LNCaP clone FGC (cell line): ENCODE measurements at regions not wholly inside any gene's neighbourhood (a gene's known extent, or its start where the extent isn't known, plus 50 kb on each side); places are given as distances from the start of the nearest gene placed in this dataset.
"Not testable (repeated sequence)": the region's sequence is repeated elsewhere in the genome, so short reads cannot be mapped to it uniquely, and the experiment has no call there.

Experiments used
- DNase-seq: peaks from one replicate; pipeline ENCODE4 v3.0.0-alpha.2; 2011; ENCODE audit warnings: low read depth
- H3K4me3 ChIP-seq: 2 replicates; pipeline ENCODE4 v1.5.1; 2011; ENCODE audit warnings: mild to moderate bottlenecking, low read depth, low read length, control low read depth
- TF ChIP-seq, protein P1 (sequence below): IDR thresholded peaks from 2 replicates; pipeline ENCODE4 v1.5.1; 2012; ENCODE audit warnings: mild to moderate bottlenecking; ENCODE audit not compliant: control insufficient read depth, insufficient read depth; ENCODE audit errors: extremely low read depth

DNA sequence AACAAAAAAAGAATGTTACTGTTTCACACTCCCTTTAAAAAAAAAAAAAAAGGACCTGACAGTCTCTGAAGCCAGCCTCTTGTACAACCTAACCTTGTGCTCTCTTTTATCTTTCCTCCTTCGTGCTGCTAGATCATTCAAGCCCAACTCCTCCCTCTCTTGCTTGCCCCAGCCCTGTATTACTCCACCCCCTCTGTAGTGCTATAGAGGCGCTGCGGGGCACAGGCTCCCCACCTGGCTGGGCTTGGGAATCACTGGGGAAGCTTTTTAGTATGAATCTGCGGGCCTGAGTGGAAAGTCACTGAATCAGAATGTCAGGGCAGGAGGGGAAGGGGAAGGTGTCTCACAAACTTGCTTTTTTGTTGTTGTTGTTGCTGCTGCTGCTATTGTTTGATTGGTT lies 383.7 kb upstream of the CAMK1G start:
- TF ChIP-seq, protein P1, sequence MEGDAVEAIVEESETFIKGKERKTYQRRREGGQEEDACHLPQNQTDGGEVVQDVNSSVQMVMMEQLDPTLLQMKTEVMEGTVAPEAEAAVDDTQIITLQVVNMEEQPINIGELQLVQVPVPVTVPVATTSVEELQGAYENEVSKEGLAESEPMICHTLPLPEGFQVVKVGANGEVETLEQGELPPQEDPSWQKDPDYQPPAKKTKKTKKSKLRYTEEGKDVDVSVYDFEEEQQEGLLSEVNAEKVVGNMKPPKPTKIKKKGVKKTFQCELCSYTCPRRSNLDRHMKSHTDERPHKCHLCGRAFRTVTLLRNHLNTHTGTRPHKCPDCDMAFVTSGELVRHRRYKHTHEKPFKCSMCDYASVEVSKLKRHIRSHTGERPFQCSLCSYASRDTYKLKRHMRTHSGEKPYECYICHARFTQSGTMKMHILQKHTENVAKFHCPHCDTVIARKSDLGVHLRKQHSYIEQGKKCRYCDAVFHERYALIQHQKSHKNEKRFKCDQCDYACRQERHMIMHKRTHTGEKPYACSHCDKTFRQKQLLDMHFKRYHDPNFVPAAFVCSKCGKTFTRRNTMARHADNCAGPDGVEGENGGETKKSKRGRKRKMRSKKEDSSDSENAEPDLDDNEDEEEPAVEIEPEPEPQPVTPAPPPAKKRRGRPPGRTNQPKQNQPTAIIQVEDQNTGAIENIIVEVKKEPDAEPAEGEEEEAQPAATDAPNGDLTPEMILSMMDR = no peak
- H3K4me3 ChIP-seq = no peak overlapping the region
- no peak for DNase-seq

DNA sequence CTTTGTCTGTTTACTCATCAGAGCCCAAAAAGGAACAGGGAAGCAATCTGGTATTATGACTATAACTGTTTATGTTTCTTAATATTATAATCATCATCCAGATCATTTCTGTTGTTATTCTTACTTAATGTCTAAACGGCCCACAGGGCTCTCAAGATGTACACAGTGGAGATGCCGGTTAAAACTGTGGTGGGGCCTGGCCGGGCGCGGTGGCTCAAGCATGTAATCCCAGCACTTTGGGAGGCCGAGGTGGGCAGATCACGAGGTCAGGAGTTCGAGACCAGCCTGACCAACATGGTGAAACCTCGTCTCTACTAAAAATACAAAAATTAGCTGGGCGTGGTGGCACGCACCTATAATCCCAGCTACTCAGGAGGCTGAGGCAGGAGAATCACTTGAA lies 381.2 kb upstream of the CAMK1G start:
- not testable (repeated sequence) for DNase-seq, H3K4me3 ChIP-seq

DNA sequence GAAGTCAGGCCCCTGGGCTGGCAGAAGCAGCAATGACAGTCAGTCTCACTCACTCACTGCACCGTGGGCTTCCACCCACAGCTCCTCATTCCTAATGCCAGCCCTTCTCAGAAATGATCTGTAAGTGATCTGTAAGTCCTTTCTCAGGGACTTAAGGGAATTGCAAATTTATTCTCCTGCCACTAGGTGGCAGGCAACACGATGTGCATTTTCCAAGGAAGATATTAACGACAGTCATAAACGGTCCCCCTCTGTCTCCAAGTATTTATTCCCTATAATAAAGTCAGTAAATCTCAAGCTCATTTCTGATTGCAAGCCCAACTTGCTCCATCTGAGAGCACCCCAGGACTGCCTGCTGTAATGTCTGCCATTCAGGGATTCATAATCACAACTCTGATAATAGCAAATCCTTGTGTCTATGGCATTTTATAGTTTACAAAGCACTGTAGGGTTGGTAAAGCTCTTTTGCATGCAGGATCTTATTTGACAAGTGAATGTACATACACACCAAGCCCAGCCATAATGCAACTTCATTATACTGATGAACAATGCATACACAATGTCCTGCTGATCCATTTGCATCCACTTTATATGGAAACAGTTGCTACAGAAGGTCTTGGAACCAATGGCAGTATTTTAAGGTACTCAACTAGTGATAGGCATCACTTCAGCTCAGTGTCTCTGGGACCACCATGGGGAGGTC lies 380.5 kb upstream of the CAMK1G start:
- TF ChIP-seq, protein P1 = peak; percentile 86
- H3K4me3 ChIP-seq = no peak overlapping the region
- peak; percentile 25 for DNase-seq

DNA sequence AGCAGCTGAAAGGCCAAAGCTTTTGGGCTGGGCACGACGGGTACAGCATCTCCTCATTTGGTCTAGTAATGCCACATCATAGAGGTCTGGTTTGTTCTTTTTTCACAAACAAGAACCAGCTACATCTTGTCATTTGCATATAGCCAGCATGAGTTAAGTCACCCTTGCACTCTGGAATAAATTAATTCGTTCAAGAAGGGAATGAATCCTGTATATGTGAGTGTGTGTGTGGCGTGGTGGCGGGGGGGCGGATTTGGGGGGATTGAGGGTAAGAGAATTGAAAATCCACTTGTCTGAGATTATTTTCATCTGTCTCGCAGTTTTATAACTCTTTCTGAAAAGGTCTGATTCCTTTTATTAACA lies 380.0 kb upstream of the CAMK1G start:
- TF ChIP-seq, protein P1 = no peak

DNA sequence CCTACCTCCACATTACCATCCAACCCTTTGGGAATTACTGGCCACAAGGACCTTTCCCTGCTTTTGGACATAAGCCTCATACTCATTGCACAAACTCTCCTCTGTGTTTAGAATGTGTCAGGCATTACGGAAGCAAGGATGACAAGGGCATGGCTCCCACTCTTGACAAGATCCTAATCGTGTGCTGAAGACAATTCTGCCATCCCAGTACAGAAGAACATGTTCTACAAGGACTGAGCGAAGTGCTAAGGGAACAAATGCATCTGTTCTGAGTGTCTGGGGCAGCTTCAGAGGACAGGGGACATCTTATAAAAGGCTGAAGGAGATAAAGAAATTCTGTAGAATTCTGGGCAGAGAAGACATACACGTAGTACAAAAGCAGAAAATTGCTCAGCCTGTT lies 378.5 kb upstream of the CAMK1G start:
- H3K4me3 ChIP-seq = no peak overlapping the region
- no peak for DNase-seq
- TF ChIP-seq, protein P1 = no peak

More for the DNA sequence above, 380.0 kb upstream of the CAMK1G start:
- H3K4me3 ChIP-seq = no peak overlapping the region
- DNase-seq = no peak

DNA sequence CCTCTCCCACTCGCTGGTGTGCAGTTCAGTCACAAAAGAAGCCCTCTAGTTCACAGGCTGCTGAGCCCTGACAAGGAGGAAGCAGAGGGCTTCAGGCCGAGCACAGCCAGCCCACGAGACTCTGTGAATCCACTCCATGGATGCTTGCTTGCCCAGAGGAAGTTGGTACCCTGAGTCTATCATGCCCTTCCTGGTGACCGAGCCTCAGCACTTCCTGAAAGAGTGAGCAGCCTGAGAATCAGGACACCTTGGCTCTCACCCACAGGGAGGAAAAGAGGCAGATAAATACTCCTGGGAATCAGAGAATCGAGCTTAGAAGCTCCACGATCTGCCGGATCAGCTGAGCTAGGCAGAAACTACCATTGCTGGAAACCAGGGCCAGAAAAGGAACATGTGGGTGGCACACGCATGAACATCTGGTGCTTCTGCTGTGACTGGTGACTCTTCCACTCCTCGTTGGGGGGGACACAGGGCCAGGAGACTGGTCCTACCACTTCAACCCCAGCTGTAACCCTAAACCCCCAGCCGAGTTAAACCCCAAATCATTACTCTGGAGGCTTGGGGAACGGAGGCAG lies 376.3 kb upstream of the CAMK1G start:
- TF ChIP-seq, protein P1 = no peak
- no peak for DNase-seq
- no peak overlapping the region for H3K4me3 ChIP-seq

DNA sequence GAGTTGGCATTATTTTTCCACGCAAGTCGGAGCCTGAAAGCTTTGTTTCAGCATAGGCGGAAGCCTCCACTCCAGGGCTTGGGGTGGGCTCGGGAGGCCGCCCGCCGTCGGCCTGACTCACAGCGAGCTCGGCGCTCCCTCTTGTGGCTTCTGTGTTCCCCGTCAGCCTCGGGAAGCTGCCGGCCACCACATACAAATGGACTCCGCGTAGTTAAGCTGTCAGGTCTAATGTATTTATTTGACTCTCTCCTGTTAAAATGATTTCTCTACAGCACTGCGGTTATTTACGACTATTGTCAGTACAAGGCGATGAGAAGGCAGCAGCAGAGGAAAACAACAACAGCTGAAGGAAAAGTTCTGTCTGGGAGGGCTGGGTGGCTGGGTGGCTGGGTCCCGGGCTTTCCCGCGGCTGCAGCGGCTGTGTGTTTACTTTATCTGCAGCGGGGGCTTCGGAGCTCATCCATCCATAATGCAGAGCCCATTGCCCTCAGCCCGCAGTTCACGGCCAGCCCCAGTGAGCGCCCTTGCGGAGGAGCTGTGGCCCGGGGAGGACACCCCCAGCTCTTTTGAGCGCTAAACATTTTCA lies 375.7 kb upstream of the CAMK1G start:
- DNase-seq = no peak
- no peak overlapping the region for H3K4me3 ChIP-seq
- TF ChIP-seq, protein P1 = peak; percentile 85
